ENCODE measurements at regions not wholly inside any gene's neighbourhood (a gene's known extent, or its start where the extent isn't known, plus 50 kb on each side); places are given as distances from the start of the nearest gene placed in this dataset.

DNA sequence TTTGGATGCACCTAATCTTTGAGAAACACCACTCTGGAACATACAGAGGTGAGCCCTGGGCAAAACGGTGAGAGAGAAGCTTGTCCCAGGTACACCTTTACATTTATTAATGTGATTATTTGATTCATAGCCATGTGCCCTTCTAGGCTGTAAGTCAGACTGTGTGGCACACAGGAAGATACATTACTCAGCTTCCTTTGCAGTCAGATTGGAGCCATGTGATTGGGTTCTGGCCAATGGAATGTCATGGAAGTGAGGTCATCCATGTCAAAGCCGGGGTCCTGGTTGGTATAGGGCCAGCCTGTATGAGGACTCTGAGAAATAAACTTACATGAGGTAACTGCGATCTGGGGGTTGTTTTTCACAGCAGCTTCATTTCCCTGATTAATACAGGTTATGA is 106.8 kb upstream of the CD180 start:
- ATAC-seq (no peak), FAIRE-seq (no peak), DNase-seq (ENCODE audit: low read depth, low spot score) (no peak)
- ChIA-PET SMC1A (ENCODE audit: uncharacterized antibody, unreplicated experiment) (no interaction called here), CTCF (no interaction called here), RAD21 (ENCODE audit: unreplicated experiment) (interaction anchor here (1.2 kb wide), 1 partner anchor 57 kb away, joined by 4 read pairs; no protein-coding TSS in a partner anchor), POLR2A (no interaction called here)
- Histone ChIP-seq H4K20me1 (ENCODE audit: control insufficient read depth, insufficient read depth) (no peaks in the 10 kb centered on the region), H3K4me2 (ENCODE audit: control insufficient read depth, insufficient read depth) (no peak overlapping the region), H3K36me3 (ENCODE audit: control insufficient read depth in 2 of 2, insufficient read depth in 2 of 2, low read length in 1 of 2) (no peaks in the 10 kb centered on the region), H3K27me3 (replicated peaks in 1 of 2; ENCODE audit: control insufficient read depth in 2 of 2, insufficient read depth in 2 of 2, low read length in 1 of 2) (no peaks in the 10 kb centered on the region), H2AFZ (ENCODE audit: control insufficient read depth, low read depth, low read length) (no peak overlapping the region), H3K27ac (ENCODE audit: control insufficient read depth, insufficient read depth) (no peak overlapping the region), H3K4me3 (no peak overlapping the region), H3K9me3 (replicated peaks; ENCODE audit: control insufficient read depth, insufficient read depth, low read length) (no peaks in the 10 kb centered on the region), H3K4me1 (ENCODE audit: control insufficient read depth, insufficient read depth, low read length) (no peaks in the 10 kb centered on the region), H3K9ac (ENCODE audit: control insufficient read depth, insufficient read depth, low read length) (no peak overlapping the region), H3K79me2 (ENCODE audit: control insufficient read depth, insufficient read depth, low read length) (no peaks in the 10 kb centered on the region)
- TF ChIP-seq, protein P1, sequence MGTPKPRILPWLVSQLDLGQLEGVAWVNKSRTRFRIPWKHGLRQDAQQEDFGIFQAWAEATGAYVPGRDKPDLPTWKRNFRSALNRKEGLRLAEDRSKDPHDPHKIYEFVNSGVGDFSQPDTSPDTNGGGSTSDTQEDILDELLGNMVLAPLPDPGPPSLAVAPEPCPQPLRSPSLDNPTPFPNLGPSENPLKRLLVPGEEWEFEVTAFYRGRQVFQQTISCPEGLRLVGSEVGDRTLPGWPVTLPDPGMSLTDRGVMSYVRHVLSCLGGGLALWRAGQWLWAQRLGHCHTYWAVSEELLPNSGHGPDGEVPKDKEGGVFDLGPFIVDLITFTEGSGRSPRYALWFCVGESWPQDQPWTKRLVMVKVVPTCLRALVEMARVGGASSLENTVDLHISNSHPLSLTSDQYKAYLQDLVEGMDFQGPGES (IDR thresholded peaks at IDR 0.05), result no peak
- TF ChIP-seq SP1 (IDR thresholded peaks at IDR 0.05; ENCODE audit: low read depth, low read length), result no peak
- no peak for TF ChIP-seq STAT3 (IDR thresholded peaks at IDR 0.05; ENCODE audit: low read depth, low read length)
- TF ChIP-seq, protein P2, sequence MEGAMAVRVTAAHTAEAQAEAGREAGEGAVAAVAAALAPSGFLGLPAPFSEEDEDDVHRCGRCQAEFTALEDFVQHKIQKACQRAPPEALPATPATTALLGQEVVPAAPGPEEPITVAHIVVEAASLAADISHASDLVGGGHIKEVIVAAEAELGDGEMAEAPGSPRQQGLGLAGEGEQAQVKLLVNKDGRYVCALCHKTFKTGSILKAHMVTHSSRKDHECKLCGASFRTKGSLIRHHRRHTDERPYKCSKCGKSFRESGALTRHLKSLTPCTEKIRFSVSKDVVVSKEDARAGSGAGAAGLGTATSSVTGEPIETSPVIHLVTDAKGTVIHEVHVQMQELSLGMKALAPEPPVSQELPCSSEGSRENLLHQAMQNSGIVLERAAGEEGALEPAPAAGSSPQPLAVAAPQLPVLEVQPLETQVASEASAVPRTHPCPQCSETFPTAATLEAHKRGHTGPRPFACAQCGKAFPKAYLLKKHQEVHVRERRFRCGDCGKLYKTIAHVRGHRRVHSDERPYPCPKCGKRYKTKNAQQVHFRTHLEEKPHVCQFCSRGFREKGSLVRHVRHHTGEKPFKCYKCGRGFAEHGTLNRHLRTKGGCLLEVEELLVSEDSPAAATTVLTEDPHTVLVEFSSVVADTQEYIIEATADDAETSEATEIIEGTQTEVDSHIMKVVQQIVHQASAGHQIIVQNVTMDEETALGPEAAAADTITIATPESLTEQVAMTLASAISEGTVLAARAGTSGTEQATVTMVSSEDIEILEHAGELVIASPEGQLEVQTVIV (IDR thresholded peaks at IDR 0.05; ENCODE audit: borderline replicate concordance, partially characterized antibody), result no peak
- no peak for TF ChIP-seq JUNB (IDR thresholded peaks at IDR 0.05)
- no peak for TF ChIP-seq WRNIP1 (IDR thresholded peaks at IDR 0.05; ENCODE audit: borderline replicate concordance, low read depth, low read length)
- TF ChIP-seq, protein P3, sequence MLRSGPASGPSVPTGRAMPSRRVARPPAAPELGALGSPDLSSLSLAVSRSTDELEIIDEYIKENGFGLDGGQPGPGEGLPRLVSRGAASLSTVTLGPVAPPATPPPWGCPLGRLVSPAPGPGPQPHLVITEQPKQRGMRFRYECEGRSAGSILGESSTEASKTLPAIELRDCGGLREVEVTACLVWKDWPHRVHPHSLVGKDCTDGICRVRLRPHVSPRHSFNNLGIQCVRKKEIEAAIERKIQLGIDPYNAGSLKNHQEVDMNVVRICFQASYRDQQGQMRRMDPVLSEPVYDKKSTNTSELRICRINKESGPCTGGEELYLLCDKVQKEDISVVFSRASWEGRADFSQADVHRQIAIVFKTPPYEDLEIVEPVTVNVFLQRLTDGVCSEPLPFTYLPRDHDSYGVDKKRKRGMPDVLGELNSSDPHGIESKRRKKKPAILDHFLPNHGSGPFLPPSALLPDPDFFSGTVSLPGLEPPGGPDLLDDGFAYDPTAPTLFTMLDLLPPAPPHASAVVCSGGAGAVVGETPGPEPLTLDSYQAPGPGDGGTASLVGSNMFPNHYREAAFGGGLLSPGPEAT (IDR thresholded peaks at IDR 0.05; ENCODE audit: low read depth), result no peak
- no peak for TF ChIP-seq NFYB (IDR thresholded peaks at IDR 0.05; ENCODE audit: insufficient read depth, low read depth, low read length)
- TF ChIP-seq NFYA (IDR thresholded peaks at IDR 0.05; ENCODE audit: borderline replicate concordance, low read depth, low read length), result no peak
- no peak for TF ChIP-seq SUPT20H (IDR thresholded peaks at IDR 0.05; ENCODE audit: borderline replicate concordance, control insufficient read depth, low read depth, low read length)
- no peak for TF ChIP-seq SRF (IDR thresholded peaks at IDR 0.05; ENCODE audit: low read depth in 2 of 2, low read length in 2 of 2)
- 29% methylated on average over 3 of the region's 3 CpGs for WGBS (ENCODE audit: insufficient coverage, insufficient replicate concordance, low lambda C conversion rate, missing lambda C conversion rate)
- intact Hi-C loops (cut with micrococcal nuclease; ENCODE audit: unreplicated experiment) (no loop called here), in situ Hi-C loops (cut with MboI) (no loop called here)
- BruUV-seq (replicated peaks), result no TSS peak
